Loucy (cell line): ENCODE measurements at regions not wholly inside any gene's neighbourhood (a gene's known extent, or its start where the extent isn't known, plus 50 kb on each side); places are given as distances from the start of the nearest gene placed in this dataset.

Experiments
- CTCF ChIP-seq: fragments of 200-600 bp; sonication (generic); conservative IDR thresholded peaks from 2 replicates; pipeline ENCODE4 v1.5.1; 2014; ENCODE audit warnings: mild to moderate bottlenecking, antibody characterized with exemption, low read length
- EZH2phosphoT487 ChIP-seq: fragments of 200-600 bp; IDR thresholded peaks from 2 replicates; pipeline ENCODE4 v1.6.1; 2018; ENCODE audit warnings: antibody characterized with exemption, mild to moderate bottlenecking, moderate library complexity, borderline replicate concordance

GRCh38 chr18:64337018-64337417 is 188.1 kb upstream of the LINC00305 start:
- TF ChIP-seq CTCF (no peak), EZH2phosphoT487 (no peak)
